CD4-positive, CD25-positive, alpha-beta regulatory T cell (primary cell): ENCODE measurements at regions not wholly inside any gene's neighbourhood (a gene's known extent, or its start where the extent isn't known, plus 50 kb on each side); places are given as distances from the start of the nearest gene placed in this dataset.
"Not testable (repeated sequence)": the region's sequence is repeated elsewhere in the genome, so short reads cannot be mapped to it uniquely, and the experiment has no call there.

Experiments
- ATAC-seq, 2 donors: fragments of 150-1000 bp; cut with Tn5 transposase; one replicate each; pipeline ENCODE4 v1.10.0; 2021; ENCODE audit warnings: low read depth in 2 of 2, moderate number of reproducible peaks in 2 of 2, moderate library complexity in 1 of 2
- DNase-seq, 3 donors: peaks; one replicate each; pipeline versions ENCODE4 v3.0.0 to v3.0.0-alpha.2; 2012 to 2022; ENCODE audit warnings: mixed read lengths in 1 of 3
- H3K27ac ChIP-seq: one replicate; pipeline ENCODE4 v1.7.0; 2013; ENCODE audit warnings: mild to moderate bottlenecking, low read length; ENCODE audit not compliant: insufficient read depth, poor library complexity, severe bottlenecking
- H3K27me3 ChIP-seq: one replicate; pipeline ENCODE4 v1.7.0; 2013; ENCODE audit warnings: low read length; ENCODE audit not compliant: control insufficient read depth, insufficient read depth
- H3K36me3 ChIP-seq: one replicate; pipeline ENCODE4 v1.7.0; 2013; ENCODE audit warnings: mild to moderate bottlenecking, low read length, moderate library complexity; ENCODE audit not compliant: control insufficient read depth, insufficient read depth
- H3K4me1 ChIP-seq: 2 replicates; pipeline ENCODE4 v1.7.0; 2013; ENCODE audit warnings: mild to moderate bottlenecking, low read length; ENCODE audit not compliant: insufficient read depth, control insufficient read depth, poor library complexity, severe bottlenecking
- H3K4me3 ChIP-seq: one replicate; pipeline ENCODE4 v1.7.0; 2013; ENCODE audit warnings: low read depth, mild to moderate bottlenecking, low read length, moderate library complexity
- H3K9me3 ChIP-seq, 2 experiments: 1 replicate in 1 of 2; 2 replicates in 1 of 2; pipeline ENCODE4 v1.7.0; 2013; ENCODE audit warnings: low read length in 2 of 2, mild to moderate bottlenecking in 1 of 2, moderate library complexity in 1 of 2; ENCODE audit not compliant: control insufficient read depth in 2 of 2
- H3K27ac Mint-ChIP-seq, 3 donors: one replicate each; pipeline ENCODE4 v1.8.0; 2020 to 2022; ENCODE audit warnings: mild to moderate bottlenecking in 3 of 3, mixed read lengths in 3 of 3, moderate library complexity in 2 of 3
- H3K27me3 Mint-ChIP-seq: one replicate; pipeline ENCODE4 v1.8.0; 2022; ENCODE audit warnings: mild to moderate bottlenecking, mixed read lengths
- H3K36me3 Mint-ChIP-seq: one replicate; pipeline ENCODE4 v1.8.0; 2020; ENCODE audit warnings: mixed read lengths
- H3K4me1 Mint-ChIP-seq, 4 donors: one replicate each; pipeline ENCODE4 v1.8.0; 2020 to 2022; ENCODE audit warnings: mixed read lengths in 4 of 4, mild to moderate bottlenecking in 1 of 4
- H3K4me3 Mint-ChIP-seq, 4 donors: one replicate each; pipeline ENCODE4 v1.8.0; 2020 to 2022; ENCODE audit warnings: mild to moderate bottlenecking in 4 of 4, mixed read lengths in 4 of 4, moderate library complexity in 3 of 4
- H3K9me3 Mint-ChIP-seq, 7 donors: one replicate each; pipeline ENCODE4 v1.8.0; 2020 to 2022; ENCODE audit warnings: mixed read lengths in 7 of 7, mild to moderate bottlenecking in 3 of 7, moderate library complexity in 2 of 7

- Mint-ChIP-seq H3K4me1 (no peaks in the 10 kb centered on the region), H3K27ac (no peak overlapping the region), H3K9me3 (peaks cover 0 to 2% (median 0%) of the 10 kb centered on the region in 7 donors), H3K27me3 (peaks cover 6% of the 10 kb centered on the region), H3K36me3 (no peaks in the 10 kb centered on the region), H3K4me3 (no peak overlapping the region)
- no peak overlapping the region for H3K4me3 ChIP-seq
- no peaks in the 10 kb centered on the region for H3K4me1 ChIP-seq
- H3K27me3 ChIP-seq, result no peaks in the 10 kb centered on the region
- no peaks in the 10 kb centered on the region for H3K36me3 ChIP-seq
- ATAC-seq (no peak), DNase-seq (peak in 1 of 3 donors; percentile 1)
- no peaks in the 10 kb centered on the region for H3K9me3 ChIP-seq
- no peak overlapping the region for H3K27ac ChIP-seq
Measured at GRCh38 chr4:154164931-154165839, 326.4 kb downstream of the DCHS2 start.

GRCh38 chr4:154160519-154161301 is 330.9 kb downstream of the DCHS2 start:
- Histone ChIP-seq H3K36me3 (no peaks in the 10 kb centered on the region), H3K27ac (no peak overlapping the region), H3K4me1 (no peaks in the 10 kb centered on the region), H3K27me3 (no peaks in the 10 kb centered on the region), H3K4me3 (no peak overlapping the region), H3K9me3 (no peaks in the 10 kb centered on the region)
- ATAC-seq (no peak), DNase-seq (no peak)
- peaks cover 10% of the 10 kb centered on the region for H3K27me3 Mint-ChIP-seq
- H3K27ac Mint-ChIP-seq, result no peak overlapping the region
- no peaks in the 10 kb centered on the region for H3K36me3 Mint-ChIP-seq
- H3K4me1 Mint-ChIP-seq, result no peaks in the 10 kb centered on the region
- H3K9me3 Mint-ChIP-seq, result peaks cover 0 to 2% (median 0%) of the 10 kb centered on the region in 7 donors
- no peak overlapping the region for H3K4me3 Mint-ChIP-seq

- no peak overlapping the region for H3K27ac ChIP-seq
- H3K27me3 ChIP-seq, result no peaks in the 10 kb centered on the region
- no peak overlapping the region for H3K4me3 ChIP-seq
- no peaks in the 10 kb centered on the region for H3K4me1 Mint-ChIP-seq
- no peaks in the 10 kb centered on the region for H3K4me1 ChIP-seq
- DNase-seq (no peak), ATAC-seq (no peak)
- H3K36me3 Mint-ChIP-seq, result no peaks in the 10 kb centered on the region
- no peaks in the 10 kb centered on the region for H3K9me3 ChIP-seq
- no peak overlapping the region for H3K27ac Mint-ChIP-seq
- H3K9me3 Mint-ChIP-seq, result no peaks in the 10 kb centered on the region
- peaks cover 10% of the 10 kb centered on the region for H3K27me3 Mint-ChIP-seq
- H3K4me3 Mint-ChIP-seq, result no peak overlapping the region
- H3K36me3 ChIP-seq, result no peaks in the 10 kb centered on the region
Measured at GRCh38 chr4:154158361-154159155, 333.0 kb downstream of the DCHS2 start.

- Histone ChIP-seq H3K27me3 (no peaks in the 10 kb centered on the region), H3K27ac (no peak overlapping the region), H3K9me3 (no peaks in the 10 kb centered on the region), H3K36me3 (no peaks in the 10 kb centered on the region), H3K4me1 (no peaks in the 10 kb centered on the region), H3K4me3 (no peak overlapping the region)
- Mint-ChIP-seq H3K27ac (no peak overlapping the region), H3K36me3 (no peaks in the 10 kb centered on the region), H3K27me3 (no peaks in the 10 kb centered on the region), H3K9me3 (peaks cover 0 to 7% (median 0%) of the 10 kb centered on the region in 7 donors), H3K4me3 (no peak overlapping the region), H3K4me1 (no peaks in the 10 kb centered on the region)
- ATAC-seq, result no peak
- no peak for DNase-seq
Measured at GRCh38 chr4:154152546-154152945, 339.1 kb downstream of the DCHS2 start.

- H3K9me3 ChIP-seq, H3K27me3 Mint-ChIP-seq, H3K36me3 ChIP-seq, H3K27ac Mint-ChIP-seq, H3K4me1 ChIP-seq, ATAC-seq, H3K4me3 ChIP-seq, H3K27me3 ChIP-seq, H3K36me3 Mint-ChIP-seq, H3K27ac ChIP-seq, DNase-seq, H3K4me1 Mint-ChIP-seq, H3K4me3 Mint-ChIP-seq: not testable (repeated sequence)
- peaks cover 0 to 12% (median 0%) of the 10 kb centered on the region in 7 donors for H3K9me3 Mint-ChIP-seq
Measured at GRCh38 chr4:154149236-154149635, 342.4 kb downstream of the DCHS2 start.

GRCh38 chr4:154143720-154144119 is 347.9 kb downstream of the DCHS2 start:
- Mint-ChIP-seq H3K27me3 (no peaks in the 10 kb centered on the region), H3K4me3 (no peak overlapping the region), H3K27ac (no peak overlapping the region), H3K36me3 (no peaks in the 10 kb centered on the region), H3K9me3 (peaks cover 0 to 7% (median 0%) of the 10 kb centered on the region in 7 donors), H3K4me1 (no peaks in the 10 kb centered on the region)
- Histone ChIP-seq H3K36me3 (no peaks in the 10 kb centered on the region), H3K9me3 (no peaks in the 10 kb centered on the region), H3K4me1 (peaks cover 2% of the 10 kb centered on the region), H3K27ac (no peak overlapping the region), H3K4me3 (no peak overlapping the region), H3K27me3 (no peaks in the 10 kb centered on the region)
- no peak for DNase-seq
- ATAC-seq, result no peak

GRCh38 chr4:154142664-154143063 is 348.9 kb downstream of the DCHS2 start:
- no peaks in the 10 kb centered on the region for H3K36me3 ChIP-seq
- Mint-ChIP-seq H3K9me3 (peaks cover 0 to 7% (median 0%) of the 10 kb centered on the region in 7 donors), H3K27ac (no peak overlapping the region), H3K4me3 (no peak overlapping the region), H3K4me1 (no peaks in the 10 kb centered on the region), H3K36me3 (no peaks in the 10 kb centered on the region), H3K27me3 (no peaks in the 10 kb centered on the region)
- DNase-seq (no peak), ATAC-seq (no peak)
- H3K4me1 ChIP-seq, result peaks cover 2% of the 10 kb centered on the region
- H3K9me3 ChIP-seq, result no peaks in the 10 kb centered on the region
- H3K27ac ChIP-seq, result no peak overlapping the region
- H3K27me3 ChIP-seq, result no peaks in the 10 kb centered on the region
- no peak overlapping the region for H3K4me3 ChIP-seq
